Loucy (cell line): ENCODE measurements at regions not wholly inside any gene's neighbourhood (a gene's known extent, or its start where the extent isn't known, plus 50 kb on each side); places are given as distances from the start of the nearest gene placed in this dataset.

Experiments
- H2AFZ ChIP-seq: fragments of 200-600 bp; sonication (generic); 2 replicates; pipeline ENCODE4 v1.6.0; 2016; ENCODE audit warnings: antibody characterized with exemption, mild to moderate bottlenecking, low read length, moderate library complexity
- H3F3A ChIP-seq: fragments of 200-600 bp; 2 replicates; pipeline ENCODE4 v1.6.0; 2016; ENCODE audit warnings: antibody characterized with exemption, low read depth, mild to moderate bottlenecking
- H3K27me3 ChIP-seq: fragments of 200-600 bp; sonication (generic); 2 replicates; pipeline ENCODE4 v1.6.1; 2014; ENCODE audit warnings: low read length, mild to moderate bottlenecking; ENCODE audit not compliant: insufficient read depth, poor library complexity, severe bottlenecking
- H3K36me3 ChIP-seq: fragments of 200-600 bp; sonication (generic); 2 replicates; pipeline ENCODE4 v1.6.1; 2016; ENCODE audit warnings: low read length; ENCODE audit not compliant: insufficient read depth
- H3K4me1 ChIP-seq: fragments of 200-600 bp; sonication (generic); 2 replicates; pipeline ENCODE4 v1.5.1; 2014; ENCODE audit warnings: low read length, mild to moderate bottlenecking; ENCODE audit not compliant: insufficient read depth, poor library complexity, severe bottlenecking
- H3K4me2 ChIP-seq: fragments of 200-600 bp; sonication (generic); 2 replicates; pipeline ENCODE4 v1.6.0; 2014; ENCODE audit warnings: antibody characterized with exemption, low read length, low read depth, mild to moderate bottlenecking; ENCODE audit not compliant: poor library complexity, severe bottlenecking
- H3K4me3 ChIP-seq: fragments of 200-600 bp; sonication (generic); 2 replicates; pipeline ENCODE4 v1.5.1; 2014; ENCODE audit warnings: low read length, mild to moderate bottlenecking, mixed read lengths; ENCODE audit not compliant: poor library complexity, severe bottlenecking
- H3K79me2 ChIP-seq: fragments of 200-600 bp; sonication (generic); 2 replicates; pipeline ENCODE4 v1.6.1; 2014; ENCODE audit warnings: low read length; ENCODE audit not compliant: insufficient read depth
- H3K9ac ChIP-seq: fragments of 200-600 bp; sonication (generic); 2 replicates; pipeline ENCODE4 v1.6.0; 2014; ENCODE audit warnings: mild to moderate bottlenecking, low read depth, low read length, moderate library complexity; ENCODE audit not compliant: poor library complexity, severe bottlenecking
- H3K9me2 ChIP-seq: fragments of 200-600 bp; sonication (generic); replicated peaks from 2 replicates; pipeline ENCODE4 v1.6.1; 2016; ENCODE audit warnings: low read depth, low read length, mixed read lengths
- H3K9me3 ChIP-seq: fragments of 200-600 bp; sonication (generic); 2 replicates; pipeline ENCODE4 v1.6.1; 2014; ENCODE audit warnings: mild to moderate bottlenecking, antibody characterized with exemption, low read length, low read depth; ENCODE audit not compliant: insufficient read depth
- H4K20me1 ChIP-seq: fragments of 200-600 bp; sonication (generic); 2 replicates; pipeline ENCODE4 v1.6.0; 2014; ENCODE audit warnings: antibody characterized with exemption, low read length, mild to moderate bottlenecking; ENCODE audit not compliant: insufficient read depth, poor library complexity, severe bottlenecking
- CTCF ChIP-seq: fragments of 200-600 bp; sonication (generic); conservative IDR thresholded peaks from 2 replicates; pipeline ENCODE4 v1.5.1; 2014; ENCODE audit warnings: mild to moderate bottlenecking, antibody characterized with exemption, low read length
- EZH2phosphoT487 ChIP-seq: fragments of 200-600 bp; IDR thresholded peaks from 2 replicates; pipeline ENCODE4 v1.6.1; 2018; ENCODE audit warnings: antibody characterized with exemption, mild to moderate bottlenecking, moderate library complexity, borderline replicate concordance

DNA sequence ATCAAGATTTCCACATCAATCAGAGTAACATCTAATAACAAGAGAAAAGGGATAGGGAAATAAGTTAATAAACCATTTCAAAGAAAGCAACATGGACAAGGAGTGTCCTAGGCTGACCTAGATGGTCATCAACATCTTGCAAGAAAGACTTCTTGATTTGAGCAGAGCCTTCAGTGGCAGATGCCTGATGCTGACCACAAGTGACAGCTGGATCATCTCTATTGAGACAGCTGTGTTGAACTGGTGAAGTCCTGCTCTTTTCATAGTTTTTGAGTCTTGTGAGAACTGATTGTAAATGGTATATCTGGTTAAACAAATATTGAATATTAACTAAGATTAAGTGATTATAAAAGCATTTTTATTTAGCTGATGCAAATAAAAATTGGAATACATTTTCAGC, 1083.6 kb upstream of the LRFN5 start:
- no peaks in the 10 kb centered on the region for H3K27me3 ChIP-seq
- H3K4me3 ChIP-seq, result no peak overlapping the region
- no peaks in the 10 kb centered on the region for H3K9me3 ChIP-seq
- H3K4me1 ChIP-seq, result no peaks in the 10 kb centered on the region
- no peak overlapping the region for H3K4me2 ChIP-seq
- no peak for TF ChIP-seq EZH2phosphoT487
- TF ChIP-seq CTCF, result no peak
- no peaks in the 10 kb centered on the region for H3K79me2 ChIP-seq
- no peaks in the 10 kb centered on the region for H3K36me3 ChIP-seq
- H4K20me1 ChIP-seq, result no peaks in the 10 kb centered on the region
- no peaks in the 10 kb centered on the region for H3K9me2 ChIP-seq
- no peak overlapping the region for H2AFZ ChIP-seq
- H3K9ac ChIP-seq, result no peak overlapping the region
- no peaks in the 10 kb centered on the region for H3F3A ChIP-seq

GRCh38 chr14:40494483-40494882, 1062.2 kb upstream of the FBXO33 start:
- Histone ChIP-seq H3K79me2 (no peaks in the 10 kb centered on the region), H3F3A (no peaks in the 10 kb centered on the region), H2AFZ (no peak overlapping the region), H3K9ac (no peak overlapping the region), H3K4me2 (no peak overlapping the region), H3K27me3 (no peaks in the 10 kb centered on the region), H3K36me3 (no peaks in the 10 kb centered on the region), H3K9me2 (no peaks in the 10 kb centered on the region), H3K4me1 (no peaks in the 10 kb centered on the region), H3K9me3 (no peaks in the 10 kb centered on the region), H4K20me1 (no peaks in the 10 kb centered on the region), H3K4me3 (no peak overlapping the region)
- TF ChIP-seq CTCF, result no peak
- no peak for TF ChIP-seq EZH2phosphoT487

- TF ChIP-seq CTCF (no peak), EZH2phosphoT487 (no peak)
- Histone ChIP-seq H3K9me3 (no peaks in the 10 kb centered on the region), H4K20me1 (no peaks in the 10 kb centered on the region)
Measured at GRCh38 chr14:40487824-40488223, 1055.6 kb upstream of the FBXO33 start.

More at GRCh38 chr14:40487824-40488223, 1055.6 kb upstream of the FBXO33 start:
- H3K9me2 ChIP-seq, result no peaks in the 10 kb centered on the region
- no peak overlapping the region for H3K4me2 ChIP-seq
- no peak overlapping the region for H2AFZ ChIP-seq
- H3K9ac ChIP-seq, result no peak overlapping the region
- H3F3A ChIP-seq, result no peaks in the 10 kb centered on the region
- H3K27me3 ChIP-seq, result no peaks in the 10 kb centered on the region
- H3K36me3 ChIP-seq, result no peaks in the 10 kb centered on the region
- H3K79me2 ChIP-seq, result no peaks in the 10 kb centered on the region
- H3K4me1 ChIP-seq, result no peaks in the 10 kb centered on the region
- H3K4me3 ChIP-seq, result no peak overlapping the region
